IMR-90 (cell line): ENCODE measurements at regions not wholly inside any gene's neighbourhood (a gene's known extent, or its start where the extent isn't known, plus 50 kb on each side); places are given as distances from the start of the nearest gene placed in this dataset.

ENCODE experiments used
- ATAC-seq: fragments of 200-7000 bp; cut with Tn5 transposase; 2 replicates; pipeline ENCODE4 v1.9.1; 2020; ENCODE audit warnings: low read depth, mild to moderate bottlenecking, moderate library complexity
- BruUV-seq: library from RNA; stranded (reverse); fragments of 400-500 nt; replicated peaks from 2 replicates; lab custom pipeline; 2021; lab: Mats Ljungman, UMichigan
- CTCF ChIA-PET: fragments of 300-600 bp; formaldehyde crosslinking; extraction: SDS; loops from one replicate; lab custom pipeline; 2021; ENCODE audit warnings: antibody characterized with exemption; lab: Yijun Ruan, JAX
- POLR2A ChIA-PET: fragments of 300-600 bp; sonication (Branson Sonifier 250); formaldehyde crosslinking; loops from one replicate; lab custom pipeline; 2022; ENCODE audit warnings: antibody characterized with exemption; ENCODE audit not compliant: unreplicated experiment; lab: Charles Lee
- DNase-seq: peaks from one replicate; pipeline ENCODE4 v3.0.0; 2013
- H2AFZ ChIP-seq: replicated peaks from 2 replicates; pipeline ENCODE3; 2013; ENCODE audit warnings: low read length, mild to moderate bottlenecking; ENCODE audit not compliant: poor library complexity
- H2AK5ac ChIP-seq: 2 replicates; pipeline ENCODE4 v1.6.1; 2013; ENCODE audit warnings: low read depth, low read length, inconsistent platforms
- H2AK9ac ChIP-seq: replicated peaks from 2 replicates; pipeline ENCODE3; 2013; ENCODE audit warnings: mild to moderate bottlenecking, low read depth, low read length, moderate library complexity; ENCODE audit not compliant: poor library complexity
- H2BK120ac ChIP-seq: 2 replicates; pipeline ENCODE4 v1.6.1; 2013; ENCODE audit warnings: low read depth, low read length, inconsistent platforms
- H2BK15ac ChIP-seq: 3 replicates; pipeline ENCODE4 v1.6.1; 2013; ENCODE audit warnings: low read depth, low read length, inconsistent platforms
- H2BK20ac ChIP-seq: 2 replicates; pipeline ENCODE4 v1.6.1; 2013; ENCODE audit warnings: low read depth, mild to moderate bottlenecking, inconsistent platforms, low read length, moderate library complexity
- H2BK5ac ChIP-seq: 2 replicates; pipeline ENCODE4 v1.6.1; 2013; ENCODE audit warnings: mild to moderate bottlenecking, low read depth, low read length, inconsistent platforms; ENCODE audit not compliant: poor library complexity, severe bottlenecking
- H3K14ac ChIP-seq: replicated peaks from 2 replicates; pipeline ENCODE4 v1.6.1; 2013; ENCODE audit warnings: low read depth, low read length, inconsistent platforms
- H3K18ac ChIP-seq: 2 replicates; pipeline ENCODE4 v1.6.1; 2013; ENCODE audit warnings: low read depth, low read length, control low read depth
- H3K23ac ChIP-seq: 2 replicates; pipeline ENCODE4 v1.6.1; 2013; ENCODE audit warnings: low read depth, low read length, inconsistent platforms
- H3K27ac ChIP-seq: 2 replicates; pipeline ENCODE4 v1.5.1; 2013; ENCODE audit warnings: mild to moderate bottlenecking, control low read depth, low read length; ENCODE audit not compliant: insufficient read depth
- H3K27me3 ChIP-seq: 2 replicates; pipeline ENCODE4 v1.6.1; 2013; ENCODE audit warnings: low read length; ENCODE audit not compliant: control insufficient read depth, insufficient read depth
- H3K36me3 ChIP-seq: 2 replicates; pipeline ENCODE4 v1.6.1; 2013; ENCODE audit warnings: low read length, mixed read lengths; ENCODE audit not compliant: control insufficient read depth, insufficient read depth
- H3K4ac ChIP-seq: 2 replicates; pipeline ENCODE4 v1.6.1; 2013; ENCODE audit warnings: low read depth, low read length, inconsistent platforms
- H3K4me1 ChIP-seq: 2 replicates; pipeline ENCODE4 v1.6.1; 2013; ENCODE audit warnings: low read length, mixed read lengths; ENCODE audit not compliant: control insufficient read depth, insufficient read depth
- H3K4me2 ChIP-seq: 2 replicates; pipeline ENCODE4 v1.6.1; 2013; ENCODE audit warnings: low read depth, mild to moderate bottlenecking, control low read depth, low read length, moderate library complexity
- H3K4me3 ChIP-seq: 2 replicates; pipeline ENCODE4 v1.5.1; 2013; ENCODE audit warnings: low read depth, mild to moderate bottlenecking, control low read depth, low read length, moderate library complexity; ENCODE audit not compliant: insufficient read depth
- H3K56ac ChIP-seq: 2 replicates; pipeline ENCODE4 v1.6.1; 2013; ENCODE audit warnings: low read length, inconsistent platforms; ENCODE audit not compliant: insufficient read depth; ENCODE audit errors: extremely low read depth
- H3K79me1 ChIP-seq, 2 experiments: 2 replicates each; pipeline ENCODE4 v1.6.1; 2013; ENCODE audit warnings: low read length in 2 of 2, inconsistent platforms in 1 of 2, low read depth in 1 of 2
- H3K9ac ChIP-seq: 2 replicates; pipeline ENCODE4 v1.6.1; 2013; ENCODE audit warnings: low read depth, low read length, control low read depth
- H3K9me1 ChIP-seq: 2 replicates; pipeline ENCODE4 v1.6.1; 2013; ENCODE audit warnings: low read length, inconsistent platforms; ENCODE audit not compliant: insufficient read depth
- H3K9me3 ChIP-seq: 2 replicates; pipeline ENCODE4 v1.6.1; 2013; ENCODE audit warnings: low read length; ENCODE audit not compliant: control insufficient read depth, insufficient read depth
- H4K20me1 ChIP-seq: 2 replicates; pipeline ENCODE4 v1.6.1; 2013; ENCODE audit warnings: low read length, inconsistent platforms; ENCODE audit not compliant: insufficient read depth
- H4K5ac ChIP-seq: 2 replicates; pipeline ENCODE4 v1.6.1; 2013; ENCODE audit warnings: mild to moderate bottlenecking, low read depth, low read length, control low read depth
- H4K8ac ChIP-seq, 2 experiments: 2 replicates each; pipeline ENCODE4 v1.6.1; 2013; ENCODE audit warnings: low read depth in 2 of 2, low read length in 2 of 2, control low read depth in 1 of 2, inconsistent platforms in 1 of 2
- H4K91ac ChIP-seq: 2 replicates; pipeline ENCODE4 v1.6.1; 2013; ENCODE audit warnings: low read depth, low read length, inconsistent platforms; ENCODE audit not compliant: insufficient read depth
- BHLHE40 ChIP-seq: fragments of 150-350 bp; IDR thresholded peaks from 2 replicates; pipeline ENCODE4 v1.6.1; 2016; ENCODE audit warnings: mild to moderate bottlenecking, low read depth, low read length
- CEBPB ChIP-seq: IDR thresholded peaks from 2 replicates; pipeline ENCODE4 v1.6.1; 2012; ENCODE audit warnings: low read depth, low read length, improper control_type of control experiment
- CHD1 ChIP-seq: IDR thresholded peaks from 2 replicates; pipeline ENCODE4 v1.6.1; 2012; ENCODE audit warnings: low read depth, low read length, improper control_type of control experiment
- FOS ChIP-seq: fragments of 150-350 bp; IDR thresholded peaks from 2 replicates; pipeline ENCODE4 v1.6.1; 2016; ENCODE audit warnings: low read depth, low read length
- MAFK ChIP-seq: IDR thresholded peaks from 2 replicates; pipeline ENCODE4 v1.6.1; 2012; ENCODE audit warnings: low read depth, low read length, improper control_type of control experiment
- MAZ ChIP-seq: IDR thresholded peaks from 2 replicates; pipeline ENCODE4 v1.6.1; 2012; ENCODE audit warnings: low read depth, mild to moderate bottlenecking, low read length, improper control_type of control experiment, moderate library complexity, borderline replicate concordance
- MXI1 ChIP-seq: IDR thresholded peaks from 2 replicates; pipeline ENCODE4 v1.6.1; 2012; ENCODE audit warnings: low read depth, mild to moderate bottlenecking, low read length, moderate library complexity, borderline replicate concordance
- NFE2L2 ChIP-seq: fragments of 150-350 bp; IDR thresholded peaks from 2 replicates; pipeline ENCODE4 v1.6.1; 2016; ENCODE audit warnings: low read depth, mild to moderate bottlenecking, low read length
- POLR2A ChIP-seq: IDR thresholded peaks from 2 replicates; pipeline ENCODE4 v1.6.1; 2012; ENCODE audit warnings: mild to moderate bottlenecking, low read depth, low read length
- RAD21 ChIP-seq: IDR thresholded peaks from 2 replicates; pipeline ENCODE4 v1.6.1; 2012; ENCODE audit warnings: low read length, improper control_type of control experiment
- RCOR1 ChIP-seq: IDR thresholded peaks from 2 replicates; pipeline ENCODE4 v1.6.1; 2012; ENCODE audit warnings: mild to moderate bottlenecking, low read length, improper control_type of control experiment; ENCODE audit not compliant: insufficient replicate concordance
- RFX5 ChIP-seq: IDR thresholded peaks from 2 replicates; pipeline ENCODE4 v1.8.0; 2012; ENCODE audit warnings: low read depth, mild to moderate bottlenecking, low read length, moderate library complexity
- SMC3 ChIP-seq: fragments of 150-350 bp; IDR thresholded peaks from 2 replicates; pipeline ENCODE4 v1.6.1; 2016; ENCODE audit warnings: low read depth, mild to moderate bottlenecking, antibody characterized with exemption, low read length, moderate library complexity
- USF2 ChIP-seq: fragments of 150-350 bp; IDR thresholded peaks from 2 replicates; pipeline ENCODE4 v1.6.1; 2017; ENCODE audit warnings: mild to moderate bottlenecking, antibody characterized with exemption, low read length, low read depth
- WGBS, 2 experiments: methylation state at CpG; one replicate each; pipeline versions ENCODE4 v1.1.5 to v1.1.7; 2013; ENCODE audit warnings: missing lambda C conversion rate in 2 of 2; ENCODE audit not compliant: insufficient read length in 1 of 2; ENCODE audit errors: extremely low coverage in 2 of 2; 5-methylcytosine and 5-hydroxymethylcytosine counted together
- dilution Hi-C: fragments of 300-500 bp; cut with HindIII; formaldehyde crosslinking; loops from one replicate; pipeline ENCODE4 v1.14.3; 2018; ENCODE audit warnings: low sequenced_read_pairs; ENCODE audit not compliant: unreplicated experiment
- in situ Hi-C: fragments of 300-500 bp; cut with MboI; formaldehyde crosslinking; loops from 3 replicates; pipeline ENCODE4 v1.14.3; 2019; ENCODE audit warnings: low sequenced_read_pairs, inconsistent platforms, mixed read lengths
- intact Hi-C: fragments of 100-400 bp; cut with micrococcal nuclease; formaldehyde crosslinking; loops from 2 replicates; pipeline ENCODE4 v1.10.0; 2022
- TF ChIP-seq, protein P1 (sequence below): fragments of 150-350 bp; IDR thresholded peaks from 2 replicates; pipeline ENCODE4 v1.6.1; 2016; ENCODE audit warnings: low read depth, mild to moderate bottlenecking, low read length, moderate library complexity, borderline replicate concordance
- TF ChIP-seq, protein P2 (sequence below): conservative IDR thresholded peaks from 2 replicates; pipeline ENCODE4 v1.5.1; 2012; ENCODE audit warnings: mild to moderate bottlenecking, low read depth, low read length, improper control_type of control experiment

GRCh38 chr4:126386512-126386911 lies 1071.8 kb downstream of the FAT4 start:
- Histone ChIP-seq H2BK5ac (no peak overlapping the region), H2BK120ac (no peak overlapping the region), H3K79me1 (no peaks in the 10 kb centered on the region), H4K8ac (no peak overlapping the region), H4K91ac (no peak overlapping the region), H2BK15ac (no peak overlapping the region), H2AFZ (no peak overlapping the region), H3K27ac (no peak overlapping the region), H3K4ac (no peak overlapping the region), H3K56ac (no peak overlapping the region), H2AK9ac (no peak overlapping the region), H3K4me2 (no peak overlapping the region), H3K23ac (no peak overlapping the region), H3K14ac (no peak overlapping the region), H3K4me1 (no peaks in the 10 kb centered on the region), H4K20me1 (no peaks in the 10 kb centered on the region), H4K5ac (no peak overlapping the region), H3K9me3 (no peaks in the 10 kb centered on the region), H3K27me3 (no peaks in the 10 kb centered on the region), H3K9ac (no peak overlapping the region), H3K36me3 (no peaks in the 10 kb centered on the region), H2BK20ac (no peak overlapping the region), H2AK5ac (no peak overlapping the region), H3K18ac (no peak overlapping the region), H3K4me3 (no peak overlapping the region), H3K9me1 (no peaks in the 10 kb centered on the region)
- POLR2A ChIA-PET = no interaction called here
- CTCF ChIA-PET = no interaction called here
- intact Hi-C loops (no loop called here), in situ Hi-C loops (no loop called here), dilution Hi-C loops (no loop called here)
- no peak for ATAC-seq
- WGBS, 2 experiments = no CpG with 5 or more reads among the region's 2 CpGs
- TF ChIP-seq MAZ (no peak), FOS (no peak), MAFK (no peak), POLR2A (no peak), RAD21 (no peak), RFX5 (no peak), USF2 (no peak), BHLHE40 (no peak), MXI1 (no peak), CEBPB (no peak), NFE2L2 (no peak), SMC3 (no peak), RCOR1 (no peak), CHD1 (no peak)
- TF ChIP-seq, protein P1, sequence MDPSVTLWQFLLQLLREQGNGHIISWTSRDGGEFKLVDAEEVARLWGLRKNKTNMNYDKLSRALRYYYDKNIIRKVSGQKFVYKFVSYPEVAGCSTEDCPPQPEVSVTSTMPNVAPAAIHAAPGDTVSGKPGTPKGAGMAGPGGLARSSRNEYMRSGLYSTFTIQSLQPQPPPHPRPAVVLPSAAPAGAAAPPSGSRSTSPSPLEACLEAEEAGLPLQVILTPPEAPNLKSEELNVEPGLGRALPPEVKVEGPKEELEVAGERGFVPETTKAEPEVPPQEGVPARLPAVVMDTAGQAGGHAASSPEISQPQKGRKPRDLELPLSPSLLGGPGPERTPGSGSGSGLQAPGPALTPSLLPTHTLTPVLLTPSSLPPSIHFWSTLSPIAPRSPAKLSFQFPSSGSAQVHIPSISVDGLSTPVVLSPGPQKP = no peak
- TF ChIP-seq, protein P2, sequence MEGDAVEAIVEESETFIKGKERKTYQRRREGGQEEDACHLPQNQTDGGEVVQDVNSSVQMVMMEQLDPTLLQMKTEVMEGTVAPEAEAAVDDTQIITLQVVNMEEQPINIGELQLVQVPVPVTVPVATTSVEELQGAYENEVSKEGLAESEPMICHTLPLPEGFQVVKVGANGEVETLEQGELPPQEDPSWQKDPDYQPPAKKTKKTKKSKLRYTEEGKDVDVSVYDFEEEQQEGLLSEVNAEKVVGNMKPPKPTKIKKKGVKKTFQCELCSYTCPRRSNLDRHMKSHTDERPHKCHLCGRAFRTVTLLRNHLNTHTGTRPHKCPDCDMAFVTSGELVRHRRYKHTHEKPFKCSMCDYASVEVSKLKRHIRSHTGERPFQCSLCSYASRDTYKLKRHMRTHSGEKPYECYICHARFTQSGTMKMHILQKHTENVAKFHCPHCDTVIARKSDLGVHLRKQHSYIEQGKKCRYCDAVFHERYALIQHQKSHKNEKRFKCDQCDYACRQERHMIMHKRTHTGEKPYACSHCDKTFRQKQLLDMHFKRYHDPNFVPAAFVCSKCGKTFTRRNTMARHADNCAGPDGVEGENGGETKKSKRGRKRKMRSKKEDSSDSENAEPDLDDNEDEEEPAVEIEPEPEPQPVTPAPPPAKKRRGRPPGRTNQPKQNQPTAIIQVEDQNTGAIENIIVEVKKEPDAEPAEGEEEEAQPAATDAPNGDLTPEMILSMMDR = no peak
- DNase-seq = no peak
- BruUV-seq = no TSS peak
